GM12872 (cell line): ENCODE measurements at regions not wholly inside any gene's neighbourhood (a gene's known extent, or its start where the extent isn't known, plus 50 kb on each side); places are given as distances from the start of the nearest gene placed in this dataset.

Experiments used
- CTCF ChIP-seq: IDR thresholded peaks from 3 replicates; pipeline ENCODE4 v1.5.1; 2011; ENCODE audit warnings: low read depth, mild to moderate bottlenecking, low read length, moderate library complexity; ENCODE audit not compliant: insufficient read depth

GRCh38 chr10:4373612-4374011 lies 452.4 kb upstream of the AKR1E2 start:
- no peak for TF ChIP-seq CTCF

- TF ChIP-seq CTCF, result no peak
Measured at GRCh38 chr10:4373098-4373497, 452.9 kb upstream of the AKR1E2 start.

GRCh38 chr10:4372601-4373000 lies 453.4 kb upstream of the AKR1E2 start:
- no peak for TF ChIP-seq CTCF

- no peak for TF ChIP-seq CTCF
Measured at GRCh38 chr10:4371691-4372295, 454.2 kb upstream of the AKR1E2 start.

- no peak for TF ChIP-seq CTCF
Measured at GRCh38 chr10:4370376-4370775, 455.6 kb upstream of the AKR1E2 start.

- TF ChIP-seq CTCF, result no peak
Measured at GRCh38 chr10:4361581-4361980, 464.4 kb upstream of the AKR1E2 start.

- no peak for TF ChIP-seq CTCF
Measured at GRCh38 chr10:4359003-4359402, 467.0 kb upstream of the AKR1E2 start.
